HUES48 (cell line): ENCODE measurements at regions not wholly inside any gene's neighbourhood (a gene's known extent, or its start where the extent isn't known, plus 50 kb on each side); places are given as distances from the start of the nearest gene placed in this dataset.

Experiments used
- H3K27ac ChIP-seq: one replicate; pipeline ENCODE4 v1.7.0; 2013; ENCODE audit warnings: low read depth, low read length, inconsistent platforms
- H3K27me3 ChIP-seq: 2 replicates; pipeline ENCODE4 v1.6.1; 2013; ENCODE audit warnings: mild to moderate bottlenecking, low read length; ENCODE audit not compliant: control insufficient read depth, insufficient read depth
- H3K36me3 ChIP-seq: 2 replicates; pipeline ENCODE4 v1.6.1; 2013; ENCODE audit warnings: low read length; ENCODE audit not compliant: control insufficient read depth, insufficient read depth
- H3K4me1 ChIP-seq: 2 replicates; pipeline ENCODE4 v1.6.1; 2013; ENCODE audit warnings: mild to moderate bottlenecking, low read length; ENCODE audit not compliant: control insufficient read depth, insufficient read depth
- H3K4me3 ChIP-seq: 2 replicates; pipeline ENCODE4 v1.5.1; 2013; ENCODE audit warnings: mild to moderate bottlenecking, low read depth, low read length
- H3K9ac ChIP-seq: 2 replicates; pipeline ENCODE4 v1.6.1; 2013; ENCODE audit warnings: mild to moderate bottlenecking, low read depth, low read length, moderate library complexity
- H3K9me3 ChIP-seq: 2 replicates; pipeline ENCODE4 v1.6.1; 2013; ENCODE audit warnings: low read length; ENCODE audit not compliant: control insufficient read depth, insufficient read depth

DNA sequence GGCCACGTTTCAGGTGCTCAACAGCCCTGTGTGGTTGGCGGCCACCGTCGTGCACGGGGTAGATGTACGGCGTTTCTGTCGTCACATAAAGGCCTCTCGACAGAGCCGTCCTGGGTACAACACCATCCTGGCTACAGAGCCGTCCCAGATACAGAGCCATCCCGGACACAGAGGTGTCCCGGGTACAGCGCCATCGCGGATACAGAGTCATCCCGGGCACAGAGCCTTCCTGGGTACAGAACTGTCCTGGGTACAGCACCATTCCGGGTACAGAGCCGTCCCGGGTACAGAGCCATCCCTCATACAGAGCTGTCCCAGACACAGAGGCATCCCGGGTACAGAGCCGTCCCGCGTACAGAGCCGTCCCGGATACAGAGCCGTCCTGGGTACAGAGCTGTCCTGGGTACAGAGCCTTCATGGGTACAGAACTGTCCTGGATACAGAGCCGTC is 222.7 kb upstream of the SOX1 start:
- no peaks in the 10 kb centered on the region for H3K9me3 ChIP-seq
- H3K27me3 ChIP-seq: no peaks in the 10 kb centered on the region
- H3K27ac ChIP-seq: no peak overlapping the region
- H3K4me1 ChIP-seq: peaks cover 20% of the 10 kb centered on the region
- no peaks in the 10 kb centered on the region for H3K36me3 ChIP-seq
- H3K9ac ChIP-seq: no peak overlapping the region
- H3K4me3 ChIP-seq: no peak overlapping the region

DNA sequence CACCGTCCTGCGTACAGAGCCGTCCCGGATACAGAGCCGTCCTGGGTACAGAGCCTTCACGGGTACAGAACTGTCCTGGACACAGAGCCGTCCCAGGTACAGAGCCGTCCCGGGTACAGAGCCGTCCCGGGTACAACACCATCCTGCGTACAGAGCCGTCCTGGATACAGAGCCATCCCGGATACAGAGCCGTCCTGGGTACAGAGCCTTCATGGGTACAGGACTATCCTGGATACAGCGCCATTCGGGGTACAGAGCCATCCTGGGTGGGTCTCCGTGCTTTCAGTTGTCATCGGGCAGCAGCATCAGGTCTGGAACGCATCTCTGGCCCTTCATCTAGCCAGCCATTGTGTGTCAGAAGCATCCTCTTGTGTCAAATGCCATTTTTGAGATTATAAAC is 222.3 kb upstream of the SOX1 start:
- no peak overlapping the region for H3K9ac ChIP-seq
- H3K27ac ChIP-seq: no peak overlapping the region
- H3K9me3 ChIP-seq: no peaks in the 10 kb centered on the region
- H3K4me1 ChIP-seq: peaks cover 20% of the 10 kb centered on the region
- H3K4me3 ChIP-seq: no peak overlapping the region
- H3K27me3 ChIP-seq: no peaks in the 10 kb centered on the region
- no peaks in the 10 kb centered on the region for H3K36me3 ChIP-seq

DNA sequence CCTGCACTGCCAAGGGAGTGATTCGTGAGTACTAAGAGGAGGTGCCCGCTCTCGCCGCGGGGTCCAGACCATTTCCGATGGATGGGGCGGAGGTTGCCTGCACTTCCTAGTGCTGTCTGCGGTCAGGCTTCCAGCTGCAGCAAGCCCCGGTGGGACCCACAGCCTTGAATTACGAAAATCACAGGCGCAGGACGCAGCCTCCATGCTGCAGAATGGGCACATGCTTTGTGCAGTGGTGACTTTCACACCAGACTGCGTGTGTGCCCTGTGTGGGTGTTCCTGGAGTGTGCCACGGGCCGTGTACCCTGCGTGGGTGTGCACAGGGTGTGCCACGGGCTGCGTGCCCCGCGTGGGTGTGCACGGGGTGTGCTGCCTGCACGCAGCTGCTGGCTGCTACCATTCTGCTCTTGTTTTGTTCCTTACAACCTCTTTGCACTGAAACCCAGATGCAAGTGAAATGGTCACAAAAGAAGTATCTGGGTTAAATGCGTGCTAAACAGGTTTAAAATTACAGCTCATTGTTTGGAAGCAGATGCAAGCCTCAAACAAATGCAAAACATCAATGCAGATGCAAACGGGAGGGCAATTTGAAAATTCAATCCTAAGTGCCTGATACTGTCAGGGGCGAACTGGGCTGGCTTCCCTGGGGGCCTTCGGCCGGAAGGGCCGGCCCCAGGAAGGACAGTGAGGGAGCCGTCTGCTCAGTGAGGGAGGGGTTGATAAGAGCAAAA is 221.2 kb upstream of the SOX1 start:
- no peaks in the 10 kb centered on the region for H3K36me3 ChIP-seq
- H3K4me1 ChIP-seq: peaks cover 30% of the 10 kb centered on the region
- H3K9me3 ChIP-seq: no peaks in the 10 kb centered on the region
- H3K9ac ChIP-seq: peak overlapping the region; percentile 48; the same call in 1 of the 2 replicates
- H3K27me3 ChIP-seq: no peaks in the 10 kb centered on the region
- H3K27ac ChIP-seq: peak overlapping the region; percentile 87
- peak overlapping the region; percentile 34 for H3K4me3 ChIP-seq

DNA sequence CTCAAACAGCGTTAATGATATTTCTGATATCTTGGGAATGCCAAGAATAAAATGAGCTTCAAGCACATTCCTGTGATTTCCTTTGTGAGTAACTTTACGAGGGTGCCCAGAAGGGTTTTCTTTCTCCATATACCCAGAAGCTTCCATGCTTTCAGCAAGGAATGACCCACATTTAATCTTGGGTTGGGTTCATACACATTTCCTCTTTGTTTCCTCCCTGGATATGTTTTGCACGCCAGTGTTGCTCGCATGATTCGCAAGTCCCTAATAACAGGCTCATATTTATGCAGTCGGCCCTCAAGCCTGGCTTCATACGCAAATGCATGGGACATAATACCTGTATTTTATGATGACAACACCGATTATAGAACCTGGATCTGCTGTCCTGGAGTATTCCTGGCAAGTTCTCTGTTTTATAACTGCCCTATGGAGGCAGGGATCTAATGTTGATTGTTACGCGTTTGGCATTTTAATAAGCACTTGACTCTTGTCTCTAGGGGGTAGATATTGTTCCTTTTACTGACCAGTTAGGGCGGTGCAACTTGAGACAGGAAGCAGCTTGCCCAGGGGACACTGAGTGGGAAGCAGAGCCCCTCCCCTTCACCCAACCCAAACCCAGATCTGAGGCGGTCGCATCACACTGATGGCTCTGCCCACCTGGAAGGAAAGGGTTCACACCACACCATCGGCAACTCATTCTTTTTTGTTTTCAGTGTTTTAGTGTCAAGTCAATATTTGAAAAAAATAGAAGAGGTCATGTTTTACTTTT is 220.4 kb upstream of the SOX1 start:
- Histone ChIP-seq H3K36me3 (no peaks in the 10 kb centered on the region), H3K4me1 (peaks cover 38% of the 10 kb centered on the region), H3K4me3 (peak overlapping the region; percentile 34), H3K9me3 (no peaks in the 10 kb centered on the region), H3K27ac (peak overlapping the region; percentile 87), H3K27me3 (no peaks in the 10 kb centered on the region), H3K9ac (0 out of 2 replicates have a peak overlapping the region, but pooled peaks have one; percentile 33)

DNA sequence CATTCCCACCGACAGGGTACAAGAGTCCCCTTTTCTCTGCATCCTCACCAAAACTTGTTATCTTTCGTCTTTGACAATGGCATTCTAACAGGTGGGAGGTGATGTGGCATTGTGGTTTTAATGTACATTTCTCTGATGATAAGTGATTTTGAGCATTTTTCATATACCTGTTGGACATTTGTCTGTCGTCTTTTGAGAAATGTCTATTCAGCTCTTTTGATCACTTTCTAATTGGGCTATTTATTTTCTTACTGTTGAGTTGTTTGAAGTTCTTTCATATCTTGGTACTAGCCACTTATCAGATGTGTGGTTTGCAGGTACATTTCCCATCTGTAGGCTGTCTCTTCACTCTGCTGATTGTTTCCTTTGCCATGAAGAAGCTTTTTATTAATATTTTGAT is 219.0 kb upstream of the SOX1 start:
- no peaks in the 10 kb centered on the region for H3K27me3 ChIP-seq
- no peak overlapping the region for H3K27ac ChIP-seq
- no peaks in the 10 kb centered on the region for H3K9me3 ChIP-seq
- peaks cover 38% of the 10 kb centered on the region for H3K4me1 ChIP-seq
- H3K4me3 ChIP-seq: no peak overlapping the region
- H3K9ac ChIP-seq: no peak overlapping the region
- no peaks in the 10 kb centered on the region for H3K36me3 ChIP-seq

DNA sequence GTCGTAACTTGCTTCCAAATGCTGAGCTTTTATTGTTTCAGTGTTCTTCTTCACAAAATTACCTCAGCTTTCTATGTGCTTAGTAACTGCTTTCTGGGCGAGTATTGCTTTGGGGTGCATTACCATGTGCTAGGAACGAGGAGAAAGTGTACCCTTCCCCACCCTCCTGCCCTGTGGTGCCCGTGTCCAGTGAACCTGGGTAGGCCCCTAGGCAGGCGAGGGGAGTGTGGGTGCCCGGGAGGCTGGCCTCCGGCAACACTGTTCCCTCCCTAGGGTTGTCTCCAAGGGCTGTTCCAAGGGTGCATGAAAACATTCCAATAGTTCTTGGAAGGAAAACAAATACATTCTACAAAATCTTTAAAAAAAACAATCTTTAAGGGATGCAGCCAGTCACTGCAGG is 216.5 kb upstream of the SOX1 start:
- Histone ChIP-seq H3K4me1 (peaks cover 33% of the 10 kb centered on the region), H3K27ac (no peak overlapping the region), H3K9me3 (no peaks in the 10 kb centered on the region), H3K9ac (no peak overlapping the region), H3K27me3 (no peaks in the 10 kb centered on the region), H3K36me3 (no peaks in the 10 kb centered on the region), H3K4me3 (no peak overlapping the region)

DNA sequence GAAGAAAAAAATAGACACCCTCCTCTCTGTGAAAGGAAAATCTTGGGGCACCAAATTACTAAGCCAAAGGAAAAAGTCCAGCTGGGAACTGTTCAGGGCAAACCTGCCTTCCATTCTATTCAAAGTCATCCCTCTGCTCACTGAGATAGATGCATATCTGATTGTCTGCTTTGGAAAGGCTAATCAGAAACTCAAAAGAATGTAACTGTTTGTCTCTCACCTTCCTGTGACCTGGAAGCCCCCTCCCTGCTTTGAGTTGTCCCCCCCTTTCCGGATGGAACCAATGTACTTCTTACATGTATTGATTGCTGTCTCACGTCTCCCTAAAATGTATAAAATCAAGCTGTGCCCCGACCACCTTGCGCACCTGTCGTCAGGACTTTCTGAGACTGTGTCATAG is 216.0 kb upstream of the SOX1 start:
- Histone ChIP-seq H3K4me1 (peaks cover 28% of the 10 kb centered on the region), H3K27ac (no peak overlapping the region), H3K36me3 (no peaks in the 10 kb centered on the region), H3K9ac (no peak overlapping the region), H3K4me3 (no peak overlapping the region), H3K9me3 (no peaks in the 10 kb centered on the region), H3K27me3 (no peaks in the 10 kb centered on the region)

DNA sequence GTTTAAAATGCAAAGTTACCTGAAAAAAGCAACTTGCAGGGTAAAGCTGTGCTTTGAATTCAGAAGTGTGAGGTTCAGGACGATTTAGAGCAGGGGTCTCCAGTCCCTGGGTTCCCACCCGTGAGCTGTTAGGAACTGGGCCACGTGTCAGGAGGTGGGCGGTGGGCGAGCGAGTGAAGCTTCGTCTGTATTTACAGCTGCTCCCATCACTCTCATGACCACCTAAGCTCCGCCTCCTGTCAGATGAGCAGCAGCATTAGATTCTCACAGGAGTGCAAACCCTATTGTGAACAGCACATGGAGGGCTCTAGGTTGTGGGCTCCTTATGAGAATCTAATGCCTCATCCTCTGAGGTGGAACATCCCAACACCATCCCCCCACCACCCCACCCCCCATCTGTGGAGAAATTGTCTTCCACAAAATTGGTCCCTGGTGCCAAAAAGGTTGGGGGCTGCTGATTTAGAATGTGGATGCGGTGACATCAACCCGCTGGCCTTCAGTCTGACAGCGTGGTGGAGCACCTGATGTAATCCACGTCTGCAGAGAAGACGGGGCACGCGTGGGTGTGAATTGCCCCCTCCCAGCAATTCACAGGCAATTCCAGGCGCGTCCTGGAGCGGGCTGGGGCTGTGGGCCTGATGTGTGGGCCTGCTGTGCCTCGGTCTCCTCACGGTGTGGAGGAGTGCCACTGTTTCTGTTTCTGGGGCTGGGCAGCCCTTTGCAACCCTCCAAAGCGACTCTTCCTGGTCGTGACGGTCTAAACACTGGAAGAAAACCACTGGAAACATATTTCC is 214.0 kb upstream of the SOX1 start:
- Histone ChIP-seq H3K9me3 (no peaks in the 10 kb centered on the region), H3K4me1 (peaks cover 17% of the 10 kb centered on the region), H3K36me3 (no peaks in the 10 kb centered on the region), H3K27me3 (no peaks in the 10 kb centered on the region), H3K4me3 (no peak overlapping the region), H3K9ac (no peak overlapping the region), H3K27ac (no peak overlapping the region)

DNA sequence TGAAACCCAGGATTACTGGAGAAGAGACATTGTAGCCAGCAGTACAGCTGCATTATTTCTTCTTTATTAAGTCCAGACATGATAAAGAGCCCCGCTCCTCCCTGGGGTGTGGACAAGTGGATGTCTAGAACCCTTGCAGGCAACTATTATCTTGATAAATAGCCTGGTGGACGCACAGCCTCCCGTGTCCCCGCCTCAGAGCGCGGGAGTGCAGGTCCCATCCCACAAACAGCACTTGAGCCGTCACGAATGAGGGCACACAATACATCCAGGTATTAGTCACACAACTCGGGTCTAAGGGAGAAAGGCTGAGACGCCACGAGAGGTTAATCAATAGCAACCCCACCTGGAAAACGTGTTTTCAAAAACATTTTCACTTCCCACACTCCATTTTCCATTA is 213.2 kb upstream of the SOX1 start:
- Histone ChIP-seq H3K27me3 (no peaks in the 10 kb centered on the region), H3K9ac (no peak overlapping the region), H3K36me3 (no peaks in the 10 kb centered on the region), H3K4me3 (no peak overlapping the region), H3K9me3 (no peaks in the 10 kb centered on the region), H3K27ac (no peak overlapping the region), H3K4me1 (peaks cover 17% of the 10 kb centered on the region)

DNA sequence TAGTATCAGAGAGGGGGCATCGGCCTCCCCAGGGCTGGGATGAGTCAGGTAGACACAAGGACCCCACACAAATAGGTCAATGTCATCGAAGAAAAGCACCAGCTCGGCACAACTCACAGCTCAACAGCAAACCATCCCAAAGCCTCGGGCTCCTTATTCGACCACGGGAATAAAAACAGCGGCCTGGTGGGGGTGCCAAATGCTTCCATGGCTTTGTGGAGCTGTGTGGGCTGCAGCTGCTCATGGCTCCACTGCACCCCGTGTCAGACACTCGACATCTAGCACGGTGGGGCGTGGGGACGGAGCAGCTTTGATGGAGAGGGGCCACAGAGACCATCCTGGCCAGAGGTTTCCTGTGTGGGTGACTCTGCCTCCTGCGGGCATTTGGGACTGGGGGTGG is 212.5 kb upstream of the SOX1 start:
- no peaks in the 10 kb centered on the region for H3K9me3 ChIP-seq
- no peaks in the 10 kb centered on the region for H3K36me3 ChIP-seq
- H3K27ac ChIP-seq: no peak overlapping the region
- no peak overlapping the region for H3K9ac ChIP-seq
- no peaks in the 10 kb centered on the region for H3K27me3 ChIP-seq
- no peak overlapping the region for H3K4me3 ChIP-seq
- H3K4me1 ChIP-seq: peaks cover 18% of the 10 kb centered on the region

DNA sequence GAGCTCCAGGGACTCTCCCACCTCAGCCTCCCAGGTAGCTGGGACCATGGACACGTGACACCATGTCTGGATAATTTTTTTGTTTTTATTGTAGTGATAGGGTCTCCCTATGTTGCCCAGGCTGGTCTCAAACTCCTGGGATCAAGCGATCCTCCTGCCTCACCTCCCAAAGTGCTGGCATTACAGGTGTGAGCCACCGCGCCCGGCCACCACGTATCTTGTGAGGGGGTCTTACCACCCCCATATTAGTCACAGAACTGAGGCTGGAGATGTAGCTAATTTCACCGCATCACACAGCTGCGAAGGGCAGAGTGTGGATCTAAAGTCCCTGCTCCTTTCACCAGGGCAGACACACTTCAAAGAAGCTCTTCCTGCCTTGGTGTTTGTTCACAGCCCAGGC is 211.8 kb upstream of the SOX1 start:
- Histone ChIP-seq H3K9me3 (no peaks in the 10 kb centered on the region), H3K4me1 (peaks cover 20% of the 10 kb centered on the region), H3K9ac (no peak overlapping the region), H3K4me3 (no peak overlapping the region), H3K27ac (no peak overlapping the region), H3K27me3 (no peaks in the 10 kb centered on the region), H3K36me3 (no peaks in the 10 kb centered on the region)
